Stimulated activated effector memory CD8-positive, alpha-beta T cell treated with anti-CD3 and anti-CD28 coated beads, Interleukin-12 subunit alpha, Interleukin-12 subunit beta, amount 100 ng/mL, for 72 hours (primary cell): ENCODE measurements at regions not wholly inside any gene's neighbourhood (a gene's known extent, or its start where the extent isn't known, plus 50 kb on each side); places are given as distances from the start of the nearest gene placed in this dataset.
"Not testable (repeated sequence)": the region's sequence is repeated elsewhere in the genome, so short reads cannot be mapped to it uniquely, and the experiment has no call there.

Source experiments
- ATAC-seq: fragments of 150-1000 bp; cut with Tn5 transposase; 2 replicates; pipeline ENCODE4 v1.10.0; 2021
- DNase-seq, 2 donors: peaks; one replicate each; pipeline ENCODE4 v3.0.0; 2021 to 2022; ENCODE audit warnings: low spot score in 2 of 2
- H3K27ac Mint-ChIP-seq: one replicate; pipeline ENCODE4 v1.8.0; 2022; ENCODE audit warnings: mild to moderate bottlenecking, mixed read lengths
- H3K36me3 Mint-ChIP-seq: one replicate; pipeline ENCODE4 v1.8.0; 2022; ENCODE audit warnings: mild to moderate bottlenecking, mixed read lengths
- H3K4me1 Mint-ChIP-seq: one replicate; pipeline ENCODE4 v1.8.0; 2022; ENCODE audit warnings: mixed read lengths
- H3K4me3 Mint-ChIP-seq: one replicate; pipeline ENCODE4 v1.8.0; 2022; ENCODE audit warnings: mild to moderate bottlenecking, mixed read lengths
- H3K9me3 Mint-ChIP-seq: one replicate; pipeline ENCODE4 v1.8.0; 2022; ENCODE audit warnings: mixed read lengths

- Mint-ChIP-seq H3K9me3 (peaks cover 3% of the 10 kb centered on the region), H3K36me3 (peaks cover 10% of the 10 kb centered on the region)
- DNase-seq, result peak; percentile 53 to 92
Observed at GRCh38 chr12:4153343-4153892, 120.1 kb upstream of the CCND2 start.

GRCh38 chr12:4152145-4152795, 121.3 kb upstream of the CCND2 start:
- peak; percentile 32 for ATAC-seq
- H3K4me3 Mint-ChIP-seq, result peak overlapping the region; percentile 56
- H3K36me3 Mint-ChIP-seq, result peaks cover 16% of the 10 kb centered on the region
- DNase-seq, result no peak
- H3K9me3 Mint-ChIP-seq, result peaks cover 3% of the 10 kb centered on the region
- H3K4me1 Mint-ChIP-seq, result peaks cover 82% of the 10 kb centered on the region
- H3K27ac Mint-ChIP-seq, result peak overlapping the region; percentile 91

More at GRCh38 chr12:4153343-4153892, 120.1 kb upstream of the CCND2 start:
- peak overlapping the region; percentile 56 for H3K4me3 Mint-ChIP-seq
- peaks cover 73% of the 10 kb centered on the region for H3K4me1 Mint-ChIP-seq
- peak; percentile 92 for ATAC-seq
- H3K27ac Mint-ChIP-seq, result peak overlapping the region; percentile 91

- H3K27ac Mint-ChIP-seq, result peak overlapping the region; percentile 91
- H3K36me3 Mint-ChIP-seq, result peaks cover 16% of the 10 kb centered on the region
- peaks cover 3% of the 10 kb centered on the region for H3K9me3 Mint-ChIP-seq
- H3K4me3 Mint-ChIP-seq, result peak overlapping the region; percentile 56
- DNase-seq (peak in 1 of 2 donors; percentile 42), ATAC-seq (no peak)
- peaks cover 86% of the 10 kb centered on the region for H3K4me1 Mint-ChIP-seq
Observed at GRCh38 chr12:4151362-4152121, 122.0 kb upstream of the CCND2 start.

GRCh38 chr12:4150355-4150754, 123.2 kb upstream of the CCND2 start:
- H3K27ac Mint-ChIP-seq, result peak overlapping the region; percentile 48

DNA sequence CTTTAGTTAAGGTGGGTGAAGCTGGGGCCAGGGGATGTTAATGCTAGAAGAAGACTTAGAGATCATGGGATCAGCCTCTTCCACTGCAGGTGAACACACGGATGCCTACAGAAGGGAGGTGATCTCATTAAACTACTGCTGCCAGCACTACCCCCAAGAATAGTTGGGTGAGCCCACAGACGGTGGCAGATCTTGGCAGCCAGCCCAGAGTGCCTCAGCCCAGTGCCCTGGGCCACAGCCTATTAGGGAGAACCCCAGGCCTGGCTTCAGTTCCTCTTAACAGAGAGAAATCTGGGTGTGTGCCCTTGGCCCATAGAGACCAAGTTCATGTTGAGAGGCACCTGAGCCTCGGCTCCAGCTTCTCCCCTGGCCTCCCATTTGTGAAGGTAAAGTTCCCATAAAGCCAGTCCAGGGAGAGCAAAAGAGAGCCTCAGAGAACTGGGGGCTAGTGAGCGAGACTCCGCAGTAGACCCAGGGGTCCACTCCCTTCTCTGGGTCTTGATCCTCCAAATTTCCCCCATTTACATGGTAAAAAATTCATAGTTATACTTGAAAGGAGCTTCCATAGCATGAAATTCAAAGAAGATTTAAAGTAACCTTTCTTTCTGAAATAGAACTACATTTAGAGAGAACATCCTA, 125.0 kb upstream of the CCND2 start:
- Mint-ChIP-seq H3K36me3 (peaks cover 10% of the 10 kb centered on the region), H3K4me1 (peaks cover 87% of the 10 kb centered on the region), H3K4me3 (peak overlapping the region; percentile 15), H3K9me3 (peaks cover 3% of the 10 kb centered on the region), H3K27ac (peak overlapping the region; percentile 49)
- DNase-seq (peak; percentile 23 to 61), ATAC-seq (peak; percentile 3)

More at GRCh38 chr12:4150355-4150754, 123.2 kb upstream of the CCND2 start:
- H3K4me3 Mint-ChIP-seq, ATAC-seq, H3K9me3 Mint-ChIP-seq: not testable (repeated sequence)
- peaks cover 16% of the 10 kb centered on the region for H3K36me3 Mint-ChIP-seq
- DNase-seq, result peak in 1 of 2 donors; percentile 46
- H3K4me1 Mint-ChIP-seq, result peaks cover 87% of the 10 kb centered on the region

DNA sequence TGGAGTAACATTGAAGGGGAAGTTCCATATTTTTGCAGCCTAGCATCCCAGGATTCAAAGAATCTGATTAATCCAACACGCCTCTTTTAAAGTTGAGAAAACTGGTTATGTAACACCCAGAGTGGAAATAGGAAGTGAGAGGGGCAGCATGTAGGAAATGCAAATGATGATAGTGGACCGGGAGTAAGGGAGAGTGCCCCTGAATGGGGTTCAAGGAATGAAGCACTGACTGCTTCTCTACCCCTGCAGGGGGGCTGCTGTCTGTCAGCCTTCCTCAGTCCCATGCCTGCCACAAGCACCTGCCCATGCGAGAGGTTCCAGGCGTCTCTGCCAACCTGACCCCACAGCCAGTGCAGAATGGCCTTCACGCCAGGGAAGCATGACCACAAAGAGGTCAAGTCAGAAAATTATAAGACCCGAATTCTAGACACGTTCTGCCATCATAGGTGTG, 126.5 kb upstream of the CCND2 start:
- peak in 1 of 2 donors; percentile 50 for DNase-seq
- Mint-ChIP-seq H3K4me3 (peak overlapping the region; percentile 43), H3K36me3 (peaks cover 13% of the 10 kb centered on the region), H3K9me3 (peaks cover 3% of the 10 kb centered on the region), H3K27ac (peak overlapping the region; percentile 86), H3K4me1 (peaks cover 87% of the 10 kb centered on the region)
- no peak for ATAC-seq

- DNase-seq (peak; percentile 42 to 85), ATAC-seq (peak; percentile 80)
- Mint-ChIP-seq H3K4me3 (peak overlapping the region; percentile 43), H3K36me3 (peaks cover 13% of the 10 kb centered on the region), H3K9me3 (no peaks in the 10 kb centered on the region), H3K27ac (peak overlapping the region; percentile 86), H3K4me1 (peaks cover 87% of the 10 kb centered on the region)
Observed at GRCh38 chr12:4145990-4146859, 127.3 kb upstream of the CCND2 start.

- DNase-seq, result no peak
- no peak for ATAC-seq
- Mint-ChIP-seq H3K36me3 (peaks cover 13% of the 10 kb centered on the region), H3K9me3 (no peaks in the 10 kb centered on the region), H3K4me1 (peaks cover 92% of the 10 kb centered on the region), H3K4me3 (peak overlapping the region; percentile 75), H3K27ac (no peak overlapping the region)
Observed at GRCh38 chr12:4144676-4145075, 128.9 kb upstream of the CCND2 start.

- no peak overlapping the region for H3K27ac Mint-ChIP-seq
- H3K4me1 Mint-ChIP-seq, result peaks cover 88% of the 10 kb centered on the region
- no peaks in the 10 kb centered on the region for H3K9me3 Mint-ChIP-seq
- H3K4me3 Mint-ChIP-seq, result peak overlapping the region; percentile 75
- ATAC-seq, result no peak
- no peak for DNase-seq
- peaks cover 13% of the 10 kb centered on the region for H3K36me3 Mint-ChIP-seq
Observed at GRCh38 chr12:4143896-4144295, 129.7 kb upstream of the CCND2 start.

- peak in 1 of 2 donors; percentile 47 for DNase-seq
- H3K27ac Mint-ChIP-seq, result peak overlapping the region; percentile 89
- peaks cover 7% of the 10 kb centered on the region for H3K36me3 Mint-ChIP-seq
- peak overlapping the region; percentile 75 for H3K4me3 Mint-ChIP-seq
- peak; percentile 57 for ATAC-seq
- peaks cover 74% of the 10 kb centered on the region for H3K4me1 Mint-ChIP-seq
- no peaks in the 10 kb centered on the region for H3K9me3 Mint-ChIP-seq
Observed at GRCh38 chr12:4141348-4142270, 132.0 kb upstream of the CCND2 start.

- peaks cover 74% of the 10 kb centered on the region for H3K4me1 Mint-ChIP-seq
- peak overlapping the region; percentile 13 for H3K27ac Mint-ChIP-seq
- ATAC-seq (no peak), DNase-seq (no peak)
- no peaks in the 10 kb centered on the region for H3K9me3 Mint-ChIP-seq
- H3K4me3 Mint-ChIP-seq, result no peak overlapping the region
- peaks cover 7% of the 10 kb centered on the region for H3K36me3 Mint-ChIP-seq
Observed at GRCh38 chr12:4140581-4141301, 132.8 kb upstream of the CCND2 start.

DNA sequence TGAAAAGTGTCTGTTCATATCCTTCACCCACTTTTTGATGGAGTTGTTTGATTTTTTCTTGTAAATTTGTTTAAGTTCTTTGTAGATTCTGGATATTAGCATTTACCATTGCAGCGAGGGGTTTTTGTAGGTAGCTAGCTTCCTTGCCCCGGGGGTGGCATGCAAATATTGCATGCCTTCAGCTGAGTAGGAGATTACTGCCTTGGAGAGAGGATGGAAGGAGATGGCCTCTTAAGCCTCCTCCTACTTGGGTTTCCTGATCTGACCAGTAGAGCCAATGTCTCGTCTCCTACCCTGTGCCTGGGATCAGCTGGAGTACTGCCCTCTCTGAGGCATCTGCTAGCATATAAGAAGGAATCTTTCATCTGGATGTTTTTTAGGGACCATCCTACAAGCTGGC, 134.4 kb upstream of the CCND2 start:
- H3K36me3 Mint-ChIP-seq, result peaks cover 13% of the 10 kb centered on the region
- ATAC-seq (no peak), DNase-seq (no peak)
- no peak overlapping the region for H3K4me3 Mint-ChIP-seq
- H3K4me1 Mint-ChIP-seq, result peaks cover 68% of the 10 kb centered on the region
- no peaks in the 10 kb centered on the region for H3K9me3 Mint-ChIP-seq
- H3K27ac Mint-ChIP-seq, result no peak overlapping the region

DNA sequence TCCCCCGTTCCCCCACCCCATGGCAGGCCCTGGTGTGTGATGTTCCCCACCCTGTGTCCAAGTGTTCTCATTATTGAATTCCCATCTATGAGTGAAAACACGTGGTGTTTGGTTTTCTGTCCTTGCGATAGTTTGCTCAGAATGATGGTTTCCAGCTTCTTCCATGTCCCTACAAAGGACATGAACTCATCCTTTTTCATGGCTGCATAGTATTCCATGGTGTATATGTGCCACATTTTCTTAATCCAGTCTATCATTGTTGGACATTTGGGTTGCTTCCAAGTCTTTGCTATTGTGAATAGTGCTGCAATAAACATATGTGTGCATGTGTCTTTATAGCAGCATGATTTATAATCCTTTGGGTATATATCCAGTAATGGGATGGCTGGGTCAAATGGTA, 135.0 kb upstream of the CCND2 start:
- not testable (repeated sequence) for ATAC-seq, H3K9me3 Mint-ChIP-seq, DNase-seq, H3K27ac Mint-ChIP-seq, H3K4me3 Mint-ChIP-seq
- H3K4me1 Mint-ChIP-seq, result peaks cover 62% of the 10 kb centered on the region
- peaks cover 13% of the 10 kb centered on the region for H3K36me3 Mint-ChIP-seq
